ENCODE measurements at regions not wholly inside any gene's neighbourhood (a gene's known extent, or its start where the extent isn't known, plus 50 kb on each side); places are given as distances from the start of the nearest gene placed in this dataset.
"Not testable (repeated sequence)": the region's sequence is repeated elsewhere in the genome, so short reads cannot be mapped to it uniquely, and the experiment has no call there.

DNA sequence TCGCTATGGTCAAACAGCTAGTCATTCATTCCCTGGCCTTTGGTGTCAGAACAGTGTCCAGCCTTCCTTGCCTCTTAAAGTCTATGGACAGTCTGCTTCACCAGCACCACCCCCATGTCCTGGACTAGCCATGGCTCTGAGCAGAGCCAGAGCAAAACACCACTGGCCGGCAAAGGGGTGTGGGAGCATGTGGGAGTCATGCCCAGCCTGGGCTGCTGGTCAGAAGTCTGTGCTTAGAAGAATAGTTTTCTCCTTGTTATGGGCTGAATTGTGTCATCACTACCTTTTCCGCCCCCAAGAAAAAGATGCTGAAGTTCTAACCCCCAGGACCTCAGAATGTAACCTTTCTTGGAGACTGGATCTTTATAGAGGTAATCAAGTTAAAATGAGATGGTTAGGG lies 132.9 kb upstream of the LPP start:
- no peak overlapping the region for H3K27ac ChIP-seq (replicated peaks)
- intact Hi-C loops (cut with micrococcal nuclease), result no loop called here
- TF ChIP-seq, protein P1, sequence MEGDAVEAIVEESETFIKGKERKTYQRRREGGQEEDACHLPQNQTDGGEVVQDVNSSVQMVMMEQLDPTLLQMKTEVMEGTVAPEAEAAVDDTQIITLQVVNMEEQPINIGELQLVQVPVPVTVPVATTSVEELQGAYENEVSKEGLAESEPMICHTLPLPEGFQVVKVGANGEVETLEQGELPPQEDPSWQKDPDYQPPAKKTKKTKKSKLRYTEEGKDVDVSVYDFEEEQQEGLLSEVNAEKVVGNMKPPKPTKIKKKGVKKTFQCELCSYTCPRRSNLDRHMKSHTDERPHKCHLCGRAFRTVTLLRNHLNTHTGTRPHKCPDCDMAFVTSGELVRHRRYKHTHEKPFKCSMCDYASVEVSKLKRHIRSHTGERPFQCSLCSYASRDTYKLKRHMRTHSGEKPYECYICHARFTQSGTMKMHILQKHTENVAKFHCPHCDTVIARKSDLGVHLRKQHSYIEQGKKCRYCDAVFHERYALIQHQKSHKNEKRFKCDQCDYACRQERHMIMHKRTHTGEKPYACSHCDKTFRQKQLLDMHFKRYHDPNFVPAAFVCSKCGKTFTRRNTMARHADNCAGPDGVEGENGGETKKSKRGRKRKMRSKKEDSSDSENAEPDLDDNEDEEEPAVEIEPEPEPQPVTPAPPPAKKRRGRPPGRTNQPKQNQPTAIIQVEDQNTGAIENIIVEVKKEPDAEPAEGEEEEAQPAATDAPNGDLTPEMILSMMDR (IDR thresholded peaks at IDR 0.05; ENCODE audit: borderline replicate concordance), result no peak
- H3K4me1 ChIP-seq, result no peaks in the 10 kb centered on the region
- no peaks in the 10 kb centered on the region for H3K36me3 ChIP-seq
- H3K9me3 ChIP-seq (replicated peaks), result no peaks in the 10 kb centered on the region
- DNase-seq, result no peak
- H3K27me3 ChIP-seq (ENCODE audit: low read depth), result peaks cover 6% of the 10 kb centered on the region
- H3K4me3 ChIP-seq, result no peak overlapping the region

DNA sequence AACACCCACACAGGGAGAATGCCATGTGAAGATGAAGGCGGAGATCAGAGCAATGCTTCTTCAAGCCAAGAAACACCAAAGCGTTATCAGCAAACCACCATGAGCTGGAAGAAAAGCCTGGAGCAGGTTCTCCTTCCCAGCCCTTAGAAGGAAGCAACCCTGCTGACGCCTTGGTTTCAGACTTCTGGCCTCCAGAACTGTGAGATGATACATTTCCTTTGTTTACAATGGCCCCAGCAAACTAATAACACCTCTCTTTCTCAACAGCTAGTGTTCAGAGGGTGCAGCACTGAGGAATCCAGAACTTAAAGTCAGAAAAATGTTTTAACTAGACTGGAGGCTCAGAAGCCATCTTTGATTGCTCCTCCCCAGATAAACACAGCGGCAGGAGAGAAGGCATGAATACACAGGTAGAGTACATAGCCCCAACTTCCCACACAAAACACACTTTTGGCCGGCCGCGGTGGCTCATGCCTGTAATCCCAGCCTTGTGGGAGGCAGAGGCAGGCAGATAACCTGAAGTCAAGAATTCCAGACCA lies 132.4 kb upstream of the LPP start:
- TF ChIP-seq, protein P1 (IDR thresholded peaks at IDR 0.05; ENCODE audit: borderline replicate concordance), result no peak
- no peak overlapping the region for H3K27ac ChIP-seq (replicated peaks)
- H3K9me3 ChIP-seq (replicated peaks), result no peaks in the 10 kb centered on the region
- no peaks in the 10 kb centered on the region for H3K4me1 ChIP-seq
- DNase-seq, result no peak
- no peaks in the 10 kb centered on the region for H3K36me3 ChIP-seq
- no peak overlapping the region for H3K4me3 ChIP-seq
- H3K27me3 ChIP-seq (ENCODE audit: low read depth), result peaks cover 6% of the 10 kb centered on the region
- intact Hi-C loops (cut with micrococcal nuclease), result no loop called here

DNA sequence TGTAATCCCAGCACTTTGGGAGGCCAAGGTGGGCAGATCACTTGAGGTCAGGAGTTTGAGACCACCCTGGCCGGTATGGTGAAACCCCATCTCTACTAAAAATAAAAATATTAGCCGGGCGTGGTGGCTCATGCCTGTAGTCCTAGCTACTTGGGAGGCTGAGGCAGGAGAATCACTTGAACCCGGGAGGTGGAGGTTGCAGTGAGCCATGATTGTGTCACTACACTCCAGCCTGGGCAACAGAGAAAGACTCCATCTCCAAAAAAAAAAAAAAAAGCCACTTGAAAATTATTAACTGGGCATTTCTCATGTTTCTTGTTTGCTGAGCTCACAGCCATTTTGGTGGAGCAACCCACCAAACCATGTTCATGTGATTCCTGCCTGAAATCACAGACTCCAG lies 131.1 kb upstream of the LPP start:
- H3K9me3 ChIP-seq (replicated peaks); H3K36me3 ChIP-seq; H3K27me3 ChIP-seq (ENCODE audit: low read depth); H3K27ac ChIP-seq (replicated peaks); intact Hi-C loops (cut with micrococcal nuclease); DNase-seq; H3K4me1 ChIP-seq; H3K4me3 ChIP-seq: not testable (repeated sequence)

DNA sequence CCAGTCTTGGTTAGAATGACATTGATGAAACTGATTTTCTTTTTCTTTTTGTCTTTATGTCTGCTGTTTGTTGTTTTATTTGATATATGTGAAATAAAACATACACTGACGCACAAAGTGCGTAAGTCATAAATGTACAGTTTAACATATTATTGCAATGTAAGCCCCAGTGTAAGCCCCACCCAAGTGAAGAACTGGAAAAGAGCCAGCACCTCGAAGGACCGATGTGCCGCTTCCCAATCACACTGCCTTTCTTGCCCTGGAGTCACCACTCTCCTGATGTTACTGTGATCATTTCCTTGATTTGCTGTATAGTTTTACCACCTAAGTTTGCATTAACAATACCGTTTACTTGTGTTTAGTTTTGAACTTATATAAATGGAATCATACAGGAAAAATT lies 128.4 kb upstream of the LPP start:
- Histone ChIP-seq H3K27ac (replicated peaks) (no peak overlapping the region), H3K4me1 (peaks cover under 1% of the 10 kb centered on the region), H3K9me3 (replicated peaks) (no peaks in the 10 kb centered on the region), H3K4me3 (no peak overlapping the region), H3K27me3 (ENCODE audit: low read depth) (peaks cover 6% of the 10 kb centered on the region), H3K36me3 (no peaks in the 10 kb centered on the region)
- TF ChIP-seq, protein P1 (IDR thresholded peaks at IDR 0.05; ENCODE audit: borderline replicate concordance), result no peak
- intact Hi-C loops (cut with micrococcal nuclease), result no loop called here
- no peak for DNase-seq

DNA sequence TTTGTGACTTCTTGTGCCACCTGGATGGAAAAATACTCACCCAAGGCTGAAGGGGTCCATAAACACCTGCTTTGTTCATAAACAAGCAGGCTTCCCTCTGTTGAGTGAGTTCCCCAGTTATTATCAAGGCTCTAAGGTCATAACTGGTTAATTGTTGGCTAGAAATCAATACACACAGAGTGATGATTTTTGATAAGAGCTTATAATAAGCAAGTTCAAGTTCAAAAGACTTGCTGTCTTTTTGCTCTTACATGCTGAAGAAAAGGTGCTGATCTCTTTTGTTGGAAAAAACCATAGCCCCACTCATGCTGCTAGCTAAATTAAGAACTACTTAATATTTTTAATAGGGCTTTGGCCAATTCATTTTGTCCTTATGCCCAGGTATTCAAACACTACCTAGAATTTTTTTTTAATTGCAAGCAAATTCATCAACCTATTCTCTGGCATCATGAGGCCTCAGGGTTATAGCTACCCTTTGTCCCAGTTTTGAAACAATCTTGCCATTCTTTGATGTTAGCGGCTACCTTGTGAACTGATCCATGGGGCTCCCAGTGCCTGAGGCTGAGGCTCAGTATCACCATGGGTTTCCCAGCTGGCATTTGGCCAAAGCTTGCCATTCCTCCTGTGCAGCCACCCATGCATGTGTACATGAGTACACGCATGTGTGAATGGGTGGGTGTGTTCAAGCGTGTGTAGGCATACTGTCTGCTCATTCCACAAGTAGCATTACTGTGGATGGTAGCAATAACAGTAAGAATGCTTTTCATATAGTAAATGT lies 127.6 kb upstream of the LPP start:
- TF ChIP-seq, protein P1 (IDR thresholded peaks at IDR 0.05; ENCODE audit: borderline replicate concordance), result no peak
- intact Hi-C loops (cut with micrococcal nuclease), result no loop called here
- peaks cover under 1% of the 10 kb centered on the region for H3K27me3 ChIP-seq (ENCODE audit: low read depth)

DNA sequence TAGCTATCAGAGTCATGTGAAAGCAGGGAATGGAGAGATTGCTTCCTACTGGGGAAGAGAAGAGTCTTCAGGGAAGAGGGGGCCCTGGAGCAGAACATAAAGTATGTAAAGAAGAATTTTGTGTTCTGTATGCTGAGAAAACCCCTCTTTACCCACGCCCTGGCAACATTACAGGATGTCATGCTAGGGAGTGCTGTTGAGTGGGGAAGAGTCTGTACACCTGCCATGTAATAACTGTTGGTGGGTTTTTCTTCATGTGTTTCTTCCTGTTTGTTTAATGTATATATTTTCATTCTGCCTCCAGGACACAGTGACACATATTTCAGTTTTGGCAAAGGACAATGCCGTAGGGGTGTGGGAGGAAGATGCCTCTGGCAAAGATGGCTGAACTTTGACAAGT lies 122.8 kb upstream of the LPP start:
- Histone ChIP-seq H3K9me3 (replicated peaks) (no peaks in the 10 kb centered on the region), H3K27me3 (ENCODE audit: low read depth) (no peaks in the 10 kb centered on the region), H3K4me1 (peaks cover 12% of the 10 kb centered on the region), H3K4me3 (no peak overlapping the region), H3K27ac (replicated peaks) (peak overlapping the region; percentile 36), H3K36me3 (no peaks in the 10 kb centered on the region)
- TF ChIP-seq, protein P1 (IDR thresholded peaks at IDR 0.05; ENCODE audit: borderline replicate concordance), result no peak
- DNase-seq, result no peak
- intact Hi-C loops (cut with micrococcal nuclease), result loop anchor here (10.0 kb wide), 1 partner anchor 286 kb away; the partner anchor contains the start of gene BCL6

More for the DNA sequence above, 127.6 kb upstream of the LPP start:
- H3K4me1 ChIP-seq, result peaks cover 9% of the 10 kb centered on the region
- no peak for DNase-seq
- no peaks in the 10 kb centered on the region for H3K36me3 ChIP-seq
- H3K9me3 ChIP-seq (replicated peaks), result no peaks in the 10 kb centered on the region
- no peak overlapping the region for H3K27ac ChIP-seq (replicated peaks)
- H3K4me3 ChIP-seq, result no peak overlapping the region

Data from left ventricle myocardium inferior (tissue), 1 donor.